Endothelial cell of umbilical vein (primary cell): ENCODE measurements at regions not wholly inside any gene's neighbourhood (a gene's known extent, or its start where the extent isn't known, plus 50 kb on each side); places are given as distances from the start of the nearest gene placed in this dataset.

Experiments
- BruUV-seq: library from RNA; stranded (reverse); fragments of 400-500 nt; replicated peaks from 2 replicates; lab custom pipeline; 2021; lab: Mats Ljungman, UMichigan
- CTCF ChIA-PET: fragments of 300-600, 350-600 bp; sonication (Branson Sonifier 250); formaldehyde crosslinking; loops from one replicate; lab custom pipeline; 2021; ENCODE audit warnings: antibody characterized with exemption, inconsistent platforms; lab: Charles Lee
- POLR2A ChIA-PET: fragments of 300-600, 350-600 bp; sonication (Branson Sonifier 250); formaldehyde crosslinking; loops from one replicate; lab custom pipeline; 2021; ENCODE audit warnings: antibody characterized with exemption, inconsistent platforms; lab: Charles Lee
- DNase-seq: peaks from one replicate; pipeline ENCODE4 v3.0.0-alpha.2; 2011; ENCODE audit warnings: low read depth, low spot score
- FAIRE-seq: peaks from 2 replicates; lab custom pipeline; 2011; peaks lifted over from hg19 to GRCh38; lab: Jason Lieb, UNC
- H2AFZ ChIP-seq: 2 replicates; pipeline ENCODE4 v1.6.0; 2012; ENCODE audit warnings: low read depth, low read length, control low read depth, inconsistent platforms
- H3K27ac ChIP-seq: 2 replicates; pipeline ENCODE4 v1.5.1; 2011; ENCODE audit warnings: low read depth, mild to moderate bottlenecking, control low read depth, low read length, moderate library complexity; ENCODE audit not compliant: insufficient read depth
- H3K27me3 ChIP-seq, 2 experiments: 2 replicates each; pipeline versions ENCODE4 v1.6.0 to v1.6.1; 2011; ENCODE audit warnings: low read length in 2 of 2, mixed read lengths in 1 of 2; ENCODE audit not compliant: control insufficient read depth in 2 of 2, insufficient read depth in 2 of 2
- H3K36me3 ChIP-seq, 2 experiments: 2 replicates in 1 of 2; 3 replicates in 1 of 2; pipeline ENCODE4 v1.5.1; 2011; ENCODE audit warnings: low read length in 2 of 2, mild to moderate bottlenecking in 1 of 2, moderate library complexity in 1 of 2; ENCODE audit not compliant: control insufficient read depth in 2 of 2, insufficient read depth in 2 of 2; ENCODE audit errors: extremely low read depth in 1 of 2
- H3K4me1 ChIP-seq: 3 replicates; pipeline ENCODE4 v1.5.1; 2011; ENCODE audit warnings: mild to moderate bottlenecking, low read length; ENCODE audit not compliant: control insufficient read depth, insufficient read depth; ENCODE audit errors: extremely low read depth
- H3K4me2 ChIP-seq: 2 replicates; pipeline ENCODE4 v1.6.1; 2011; ENCODE audit warnings: low read length, control low read depth, mixed read lengths; ENCODE audit not compliant: insufficient read depth
- H3K4me3 ChIP-seq, 3 experiments: fragments of 200-600 bp in 1 of 3; sonication (generic), shearing (Covaris generic) in 1 of 3; replicated peaks in 1 of 3; 2 replicates each; pipeline ENCODE4 v1.5.1; 2011 to 2016; ENCODE audit warnings: control low read depth in 3 of 3, low read length in 3 of 3, mild to moderate bottlenecking in 2 of 3, inconsistent platforms in 1 of 3, low read depth in 1 of 3, moderate library complexity in 1 of 3; ENCODE audit not compliant: insufficient read depth in 1 of 3
- H3K79me2 ChIP-seq: 2 replicates; pipeline ENCODE4 v1.6.0; 2012; ENCODE audit warnings: low read length, inconsistent platforms; ENCODE audit not compliant: control insufficient read depth, insufficient read depth
- H3K9ac ChIP-seq: replicated peaks from 2 replicates; pipeline ENCODE3; 2011; ENCODE audit warnings: low read length, control low read depth; ENCODE audit not compliant: insufficient read depth; ENCODE audit errors: extremely low read depth
- H3K9me1 ChIP-seq: replicated peaks from 3 replicates; pipeline ENCODE4 v1.6.0; 2011; ENCODE audit warnings: mild to moderate bottlenecking, low read length; ENCODE audit not compliant: control insufficient read depth, insufficient read depth; ENCODE audit errors: extremely low read depth
- H3K9me3 ChIP-seq: replicated peaks from 2 replicates; pipeline ENCODE4 v1.5.1; 2012; ENCODE audit warnings: low read length, inconsistent platforms; ENCODE audit not compliant: control insufficient read depth, insufficient read depth
- H4K20me1 ChIP-seq: replicated peaks from 2 replicates; pipeline ENCODE3; 2011; ENCODE audit warnings: mild to moderate bottlenecking, low read length; ENCODE audit not compliant: control insufficient read depth, insufficient read depth; ENCODE audit errors: extremely low read depth
- CTCF ChIP-seq, 2 donors: IDR thresholded peaks; 1 replicate in 1 of 2; 2 replicates in 1 of 2; pipeline ENCODE4 v1.5.1; 2011; ENCODE audit warnings: low read length in 2 of 2, mild to moderate bottlenecking in 2 of 2, moderate library complexity in 2 of 2, control low read depth in 1 of 2, inconsistent platforms in 1 of 2, low read depth in 1 of 2; ENCODE audit not compliant: insufficient read depth in 1 of 2; ENCODE audit errors: extremely low read depth in 1 of 2
- EZH2 ChIP-seq: IDR thresholded peaks from 2 replicates; pipeline ENCODE4 v1.6.1; 2012; ENCODE audit warnings: borderline replicate concordance, low read depth, mild to moderate bottlenecking, moderate library complexity, low read length, inconsistent platforms; ENCODE audit not compliant: severe bottlenecking
- FOS ChIP-seq: IDR thresholded peaks from 2 replicates; pipeline ENCODE4 v1.6.1; 2011; ENCODE audit warnings: mild to moderate bottlenecking, low read length, moderate library complexity, borderline replicate concordance; ENCODE audit not compliant: insufficient read depth
- GATA2 ChIP-seq: IDR thresholded peaks from 2 replicates; pipeline ENCODE4 v1.7.0; 2011; ENCODE audit warnings: low read depth, mild to moderate bottlenecking, moderate library complexity, mixed read lengths, low read length; ENCODE audit not compliant: insufficient read length, insufficient read depth
- JUN ChIP-seq: IDR thresholded peaks from 2 replicates; pipeline ENCODE4 v1.6.1; 2011; ENCODE audit warnings: borderline replicate concordance, low read depth; ENCODE audit not compliant: insufficient read length, insufficient read depth
- MAX ChIP-seq: IDR thresholded peaks from 2 replicates; pipeline ENCODE4 v1.6.1; 2011; ENCODE audit not compliant: insufficient read depth, insufficient read length
- MYC ChIP-seq: IDR thresholded peaks from one replicate; pipeline ENCODE4 v1.6.1; 2011; ENCODE audit warnings: mild to moderate bottlenecking, low read depth, low read length
- POLR2A ChIP-seq: IDR thresholded peaks from 2 replicates; pipeline ENCODE4 v1.6.1; 2012; ENCODE audit warnings: low read depth, mild to moderate bottlenecking, control low read depth, low read length
- POLR2AphosphoS5 ChIP-seq: IDR thresholded peaks from 2 replicates; pipeline ENCODE4 v1.6.1; 2012; ENCODE audit warnings: low read depth, mild to moderate bottlenecking, control low read depth, low read length, moderate library complexity; ENCODE audit not compliant: insufficient read depth
- dilution Hi-C: fragments of 300-500 bp; cut with MboI; formaldehyde crosslinking; loops from one replicate; pipeline ENCODE4 v1.15.0; 2019; ENCODE audit warnings: low sequenced_read_pairs; ENCODE audit not compliant: extremely low pct_ligation_motif_present
- intact Hi-C: fragments of 100-400 bp; cut with micrococcal nuclease; formaldehyde crosslinking; loops from one replicate; pipeline ENCODE4 v1.10.0; 2022

GRCh38 chr13:90365130-90365529 is 982.4 kb upstream of the MIR17HG start:
- no peak overlapping the region for H2AFZ ChIP-seq
- H3K79me2 ChIP-seq: no peaks in the 10 kb centered on the region
- BruUV-seq: no TSS peak
- ChIA-PET POLR2A (no interaction called here), CTCF (interaction anchor here (0.6 kb wide), 1 partner anchor 552 kb away, joined by 3 read pairs; no protein-coding TSS in a partner anchor)
- H4K20me1 ChIP-seq: no peaks in the 10 kb centered on the region
- intact Hi-C loops (no loop called here), dilution Hi-C loops (no loop called here)
- H3K4me3 ChIP-seq: no peak overlapping the region
- H3K9me1 ChIP-seq: no peaks in the 10 kb centered on the region
- H3K36me3 ChIP-seq: no peaks in the 10 kb centered on the region
- no peaks in the 10 kb centered on the region for H3K27me3 ChIP-seq
- no peak overlapping the region for H3K27ac ChIP-seq
- H3K4me2 ChIP-seq: no peak overlapping the region
- no peaks in the 10 kb centered on the region for H3K9me3 ChIP-seq
- no peak for DNase-seq
- TF ChIP-seq POLR2AphosphoS5 (no peak), MYC (no peak), MAX (no peak), GATA2 (no peak), CTCF (IDR thresholded peaks at IDR 0.05; ENCODE audit: extremely low read depth in 1 of 2, insufficient read depth in 1 of 2, low read depth in 1 of 2, low read length in 2 of 2) (no peak), FOS (no peak), JUN (no peak), POLR2A (no peak), EZH2 (no peak)
- no peak overlapping the region for H3K9ac ChIP-seq
- no peak for FAIRE-seq
- no peaks in the 10 kb centered on the region for H3K4me1 ChIP-seq
